ENCODE measurements at regions not wholly inside any gene's neighbourhood (a gene's known extent, or its start where the extent isn't known, plus 50 kb on each side); places are given as distances from the start of the nearest gene placed in this dataset.

GRCh38 chr2:204306667-204307066, 238.6 kb upstream of the PARD3B start:
- TF ChIP-seq, protein P1, sequence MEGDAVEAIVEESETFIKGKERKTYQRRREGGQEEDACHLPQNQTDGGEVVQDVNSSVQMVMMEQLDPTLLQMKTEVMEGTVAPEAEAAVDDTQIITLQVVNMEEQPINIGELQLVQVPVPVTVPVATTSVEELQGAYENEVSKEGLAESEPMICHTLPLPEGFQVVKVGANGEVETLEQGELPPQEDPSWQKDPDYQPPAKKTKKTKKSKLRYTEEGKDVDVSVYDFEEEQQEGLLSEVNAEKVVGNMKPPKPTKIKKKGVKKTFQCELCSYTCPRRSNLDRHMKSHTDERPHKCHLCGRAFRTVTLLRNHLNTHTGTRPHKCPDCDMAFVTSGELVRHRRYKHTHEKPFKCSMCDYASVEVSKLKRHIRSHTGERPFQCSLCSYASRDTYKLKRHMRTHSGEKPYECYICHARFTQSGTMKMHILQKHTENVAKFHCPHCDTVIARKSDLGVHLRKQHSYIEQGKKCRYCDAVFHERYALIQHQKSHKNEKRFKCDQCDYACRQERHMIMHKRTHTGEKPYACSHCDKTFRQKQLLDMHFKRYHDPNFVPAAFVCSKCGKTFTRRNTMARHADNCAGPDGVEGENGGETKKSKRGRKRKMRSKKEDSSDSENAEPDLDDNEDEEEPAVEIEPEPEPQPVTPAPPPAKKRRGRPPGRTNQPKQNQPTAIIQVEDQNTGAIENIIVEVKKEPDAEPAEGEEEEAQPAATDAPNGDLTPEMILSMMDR (conservative IDR thresholded peaks at IDR 0.05; ENCODE audit: low read length), result no peak
- TF ChIP-seq EZH2phosphoT487 (IDR thresholded peaks at IDR 0.05; ENCODE audit: borderline replicate concordance), result no peak
